ENCODE measurements at regions not wholly inside any gene's neighbourhood (a gene's known extent, or its start where the extent isn't known, plus 50 kb on each side); places are given as distances from the start of the nearest gene placed in this dataset.
"Not testable (repeated sequence)": the region's sequence is repeated elsewhere in the genome, so short reads cannot be mapped to it uniquely, and the experiment has no call there.

DNA sequence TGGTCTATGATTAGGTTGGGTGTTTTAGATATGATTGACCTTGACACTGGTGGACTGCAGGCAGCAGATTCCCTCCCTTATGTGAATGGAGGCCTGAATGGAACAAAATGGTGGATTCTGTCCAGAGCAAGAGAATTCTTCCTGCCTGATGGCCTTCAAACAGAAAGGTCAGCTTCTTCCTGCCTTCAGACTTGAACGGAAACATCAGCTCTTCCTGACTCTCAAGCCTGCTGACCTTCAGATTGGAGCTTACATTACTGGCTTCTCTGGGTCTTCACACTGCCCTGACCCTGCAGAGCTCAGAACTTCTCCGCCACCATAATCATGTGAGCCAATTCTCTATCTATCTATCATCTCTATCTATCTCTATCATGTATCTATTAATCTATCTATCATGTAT, 111.6 kb downstream of the RAMP3 start (continued):
- TF ChIP-seq FOXP1 (CRISPR knock-in tag; IDR thresholded peaks at IDR 0.05; ENCODE audit: borderline replicate concordance), result no peak
- TF ChIP-seq ZNF232 (CRISPR knock-in tag; IDR thresholded peaks at IDR 0.05), result no peak
- TF ChIP-seq ZNF396 (CRISPR knock-in tag; IDR thresholded peaks at IDR 0.05; ENCODE audit: borderline replicate concordance), result no peak
- TF ChIP-seq KAT7 (CRISPR knock-in tag; IDR thresholded peaks at IDR 0.05; ENCODE audit: borderline replicate concordance), result no peak

DNA sequence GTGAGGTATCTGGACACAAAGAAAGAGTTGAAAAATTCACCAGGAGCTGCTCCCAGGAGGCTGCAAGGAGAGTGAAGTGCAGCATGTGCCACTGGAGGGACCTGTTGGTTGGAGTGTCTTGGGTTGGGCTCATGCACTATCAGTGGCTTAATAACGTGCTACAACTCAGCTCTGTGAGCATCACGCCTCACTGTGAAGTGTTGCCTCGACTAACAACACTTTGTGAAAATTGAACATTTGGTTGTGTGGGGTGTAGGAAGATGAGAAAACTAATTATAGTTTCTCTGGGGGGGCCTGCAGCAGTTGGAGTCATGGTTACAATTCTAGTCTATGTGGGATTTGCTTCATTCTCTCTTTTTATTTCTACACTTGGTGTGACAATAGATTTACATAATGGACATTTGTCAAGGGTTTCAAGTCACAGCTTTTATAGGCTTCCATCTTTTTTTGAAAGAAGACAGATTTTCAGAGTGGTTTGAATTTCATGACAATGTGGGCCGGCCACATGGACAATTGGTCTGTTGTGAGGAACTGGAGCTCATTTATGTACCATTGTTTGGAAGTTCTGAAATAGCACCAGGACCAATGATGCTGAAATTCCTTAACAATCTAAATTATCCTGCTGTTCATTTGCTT, 121.3 kb downstream of the RAMP3 start:
- DNase-seq (ENCODE audit: low spot score) (no peak), ATAC-seq (no peak)
- Mint-ChIP-seq H3K4me3 (no peak overlapping the region), H3K27ac (no peak overlapping the region), H3K9me3 (peaks cover 10% of the 10 kb centered on the region; the same call in 1 of the 2 replicates), H3K36me3 (no peaks in the 10 kb centered on the region), H3K4me1 (no peaks in the 10 kb centered on the region), H3K27me3 (ENCODE audit: low read depth) (peaks cover 11% of the 10 kb centered on the region)
- ChIA-PET POLR2A (no interaction called here), CTCF (no interaction called here)
- TF ChIP-seq GTF2I (CRISPR knock-in tag; conservative IDR thresholded peaks at IDR 0.05) (no peak), NR2C2 (CRISPR knock-in tag; IDR thresholded peaks at IDR 0.05) (no peak), JUN (CRISPR knock-in tag; IDR thresholded peaks at IDR 0.05) (no peak), FOXP1 (CRISPR knock-in tag; IDR thresholded peaks at IDR 0.05; ENCODE audit: borderline replicate concordance) (no peak), ZBTB21 (CRISPR knock-in tag; IDR thresholded peaks at IDR 0.05; ENCODE audit: borderline replicate concordance) (no peak), ELF4 (CRISPR knock-in tag; IDR thresholded peaks at IDR 0.05; ENCODE audit: low read depth) (no peak), SP1 (CRISPR knock-in tag; conservative IDR thresholded peaks at IDR 0.05) (no peak), NFATC4 (CRISPR knock-in tag; IDR thresholded peaks at IDR 0.05) (no peak), HMGA2 (CRISPR knock-in tag; IDR thresholded peaks at IDR 0.05) (no peak), TP53 (CRISPR knock-in tag; IDR thresholded peaks at IDR 0.05) (no peak), ZMAT4 (CRISPR knock-in tag; IDR thresholded peaks at IDR 0.05) (no peak), USF1 (CRISPR knock-in tag; IDR thresholded peaks at IDR 0.05) (no peak), ZNF512 (CRISPR knock-in tag; IDR thresholded peaks at IDR 0.05; ENCODE audit: borderline replicate concordance) (no peak), SMAD3 (CRISPR knock-in tag; IDR thresholded peaks at IDR 0.05; ENCODE audit: borderline replicate concordance) (no peak)
- TF ChIP-seq, protein P1, sequence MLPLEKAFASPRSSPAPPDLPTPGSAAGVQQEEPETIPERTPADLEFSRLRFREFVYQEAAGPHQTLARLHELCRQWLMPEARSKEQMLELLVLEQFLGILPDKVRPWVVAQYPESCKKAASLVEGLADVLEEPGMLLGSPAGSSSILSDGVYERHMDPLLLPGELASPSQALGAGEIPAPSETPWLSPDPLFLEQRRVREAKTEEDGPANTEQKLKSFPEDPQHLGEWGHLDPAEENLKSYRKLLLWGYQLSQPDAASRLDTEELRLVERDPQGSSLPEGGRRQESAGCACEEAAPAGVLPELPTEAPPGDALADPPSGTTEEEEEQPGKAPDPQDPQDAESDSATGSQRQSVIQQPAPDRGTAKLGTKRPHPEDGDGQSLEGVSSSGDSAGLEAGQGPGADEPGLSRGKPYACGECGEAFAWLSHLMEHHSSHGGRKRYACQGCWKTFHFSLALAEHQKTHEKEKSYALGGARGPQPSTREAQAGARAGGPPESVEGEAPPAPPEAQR (CRISPR knock-in tag; IDR thresholded peaks at IDR 0.05), result no peak

GRCh38 chr7:45289611-45290010, 132.0 kb downstream of the RAMP3 start:
- ATAC-seq; POLR2A ChIA-PET; H3K4me3 Mint-ChIP-seq; H3K27me3 Mint-ChIP-seq (ENCODE audit: low read depth); DNase-seq (ENCODE audit: low spot score); H3K27ac Mint-ChIP-seq; H3K4me1 Mint-ChIP-seq: not testable (repeated sequence)
- CTCF ChIA-PET, result interaction anchor here (0.7 to 1.1 kb wide), 2 partner anchors 120 to 374 kb away, joined by 3 to 4 read pairs; no protein-coding TSS in a partner anchor
- Mint-ChIP-seq H3K36me3 (peaks cover 27% of the 10 kb centered on the region), H3K9me3 (peaks cover 39% of the 10 kb centered on the region)

GRCh38 chr7:45290880-45291279, 133.3 kb downstream of the RAMP3 start:
- Mint-ChIP-seq H3K27me3 (ENCODE audit: low read depth) (no peaks in the 10 kb centered on the region), H3K9me3 (peaks cover 36% of the 10 kb centered on the region), H3K4me1 (peaks cover 4% of the 10 kb centered on the region; the same call in 1 of the 2 replicates), H3K27ac (no peak overlapping the region), H3K36me3 (peaks cover 27% of the 10 kb centered on the region), H3K4me3 (no peak overlapping the region)
- ChIA-PET POLR2A (no interaction called here), CTCF (no interaction called here)
- TF ChIP-seq ETV6 (CRISPR knock-in tag; IDR thresholded peaks at IDR 0.05) (no peak), MAX (CRISPR knock-in tag; IDR thresholded peaks at IDR 0.05) (no peak)
- DNase-seq (ENCODE audit: low spot score), result no peak
- ATAC-seq, result no peak

All from WTC11 (cell line).